Gastroesophageal sphincter (tissue), 2 donors: ENCODE measurements at regions not wholly inside any gene's neighbourhood (a gene's known extent, or its start where the extent isn't known, plus 50 kb on each side); places are given as distances from the start of the nearest gene placed in this dataset.

Experiments used
- POLR2A ChIP-seq, 2 donors: fragments of 450-650 bp; IDR thresholded peaks; one replicate each; pipeline ENCODE4 v1.6.1; 2017; ENCODE audit warnings: antibody characterized with exemption in 2 of 2, mild to moderate bottlenecking in 2 of 2, moderate library complexity in 1 of 2
- POLR2AphosphoS5 ChIP-seq: sonication (generic); formaldehyde crosslinking; IDR thresholded peaks from one replicate; pipeline ENCODE4 v1.6.1; 2017; ENCODE audit warnings: antibody characterized with exemption

GRCh38 chr22:49009359-49010063 is 818.2 kb downstream of the BRD1 start:
- TF ChIP-seq POLR2A (IDR thresholded peaks at IDR 0.05) (no peak), POLR2AphosphoS5 (no peak)
